ENCODE measurements at regions not wholly inside any gene's neighbourhood (a gene's known extent, or its start where the extent isn't known, plus 50 kb on each side); places are given as distances from the start of the nearest gene placed in this dataset.

DNA sequence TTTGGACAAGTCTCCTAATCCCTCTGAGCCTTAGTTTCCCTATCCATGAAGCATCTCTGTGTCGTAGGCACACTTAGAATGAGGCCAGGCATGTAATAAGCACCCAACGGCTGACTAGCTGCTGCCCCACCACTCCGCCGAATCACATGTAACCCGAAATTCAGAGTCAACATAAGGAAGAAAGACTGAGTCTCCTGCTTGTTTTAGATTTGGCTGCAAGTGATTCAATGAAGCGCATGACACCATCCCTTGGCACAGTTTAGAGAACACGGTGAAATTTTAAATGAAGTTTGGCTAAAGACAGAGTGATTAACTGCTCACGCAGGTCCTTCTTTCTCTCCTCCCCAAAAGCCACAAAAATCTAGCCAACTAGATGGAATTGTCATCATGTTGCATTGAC lies 279.2 kb downstream of the TLE3 start:
- TF ChIP-seq, protein P1, sequence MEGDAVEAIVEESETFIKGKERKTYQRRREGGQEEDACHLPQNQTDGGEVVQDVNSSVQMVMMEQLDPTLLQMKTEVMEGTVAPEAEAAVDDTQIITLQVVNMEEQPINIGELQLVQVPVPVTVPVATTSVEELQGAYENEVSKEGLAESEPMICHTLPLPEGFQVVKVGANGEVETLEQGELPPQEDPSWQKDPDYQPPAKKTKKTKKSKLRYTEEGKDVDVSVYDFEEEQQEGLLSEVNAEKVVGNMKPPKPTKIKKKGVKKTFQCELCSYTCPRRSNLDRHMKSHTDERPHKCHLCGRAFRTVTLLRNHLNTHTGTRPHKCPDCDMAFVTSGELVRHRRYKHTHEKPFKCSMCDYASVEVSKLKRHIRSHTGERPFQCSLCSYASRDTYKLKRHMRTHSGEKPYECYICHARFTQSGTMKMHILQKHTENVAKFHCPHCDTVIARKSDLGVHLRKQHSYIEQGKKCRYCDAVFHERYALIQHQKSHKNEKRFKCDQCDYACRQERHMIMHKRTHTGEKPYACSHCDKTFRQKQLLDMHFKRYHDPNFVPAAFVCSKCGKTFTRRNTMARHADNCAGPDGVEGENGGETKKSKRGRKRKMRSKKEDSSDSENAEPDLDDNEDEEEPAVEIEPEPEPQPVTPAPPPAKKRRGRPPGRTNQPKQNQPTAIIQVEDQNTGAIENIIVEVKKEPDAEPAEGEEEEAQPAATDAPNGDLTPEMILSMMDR (IDR thresholded peaks at IDR 0.05; ENCODE audit: partially characterized antibody, unreplicated experiment): no peak
- Mint-ChIP-seq H3K36me3 (ENCODE audit: unreplicated experiment) (no peaks in the 10 kb centered on the region), H3K9me3 (ENCODE audit: unreplicated experiment) (peaks cover 2% of the 10 kb centered on the region), H3K4me3 (ENCODE audit: unreplicated experiment) (no peak overlapping the region), H3K27me3 (ENCODE audit: unreplicated experiment) (peaks cover 2% of the 10 kb centered on the region), H3K27ac (ENCODE audit: unreplicated experiment) (no peak overlapping the region), H3K4me1 (ENCODE audit: low read depth, unreplicated experiment) (no peaks in the 10 kb centered on the region)
- no peak for DNase-seq

DNA sequence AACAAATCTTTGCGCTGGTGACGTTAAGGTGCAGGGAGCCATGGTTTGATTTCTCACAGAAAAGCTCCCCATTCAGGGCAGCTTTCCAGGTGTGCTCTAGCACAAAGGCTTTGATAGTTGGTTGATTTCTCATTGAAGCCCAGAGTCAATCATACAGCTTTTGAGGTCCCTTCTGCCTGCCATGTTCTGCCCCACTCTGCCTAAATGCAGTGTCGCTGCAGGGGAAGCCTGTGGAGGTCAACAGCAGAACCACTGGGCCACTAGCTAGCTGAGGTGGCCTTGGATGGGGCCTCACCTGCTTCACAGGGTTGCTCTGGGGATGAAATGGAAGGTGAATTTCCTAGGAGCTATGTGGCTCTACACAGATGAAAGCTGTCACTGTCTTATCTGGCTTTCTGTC lies 278.3 kb downstream of the TLE3 start:
- no peak overlapping the region for H3K27ac Mint-ChIP-seq (ENCODE audit: unreplicated experiment)

DNA sequence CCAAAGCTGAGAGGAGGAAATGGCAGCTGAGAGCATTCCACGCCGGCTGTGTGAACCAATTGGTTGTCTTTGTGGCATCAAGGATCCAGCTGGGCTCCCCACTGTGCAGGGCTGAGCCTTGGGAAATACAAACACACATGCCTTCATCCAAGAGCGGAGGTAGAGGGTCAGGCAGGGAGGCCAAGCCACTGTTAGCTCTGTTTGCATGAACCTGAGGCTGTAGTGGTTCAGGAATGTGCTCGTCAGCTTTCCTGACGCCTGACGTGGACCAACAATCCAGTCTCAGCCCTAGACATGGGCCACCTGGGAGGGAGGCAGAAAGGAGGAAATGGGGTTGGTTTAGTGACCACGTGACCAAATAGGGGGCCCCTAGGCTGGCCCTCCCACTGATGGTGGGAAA lies 276.9 kb downstream of the TLE3 start:
- no peaks in the 10 kb centered on the region for H3K36me3 Mint-ChIP-seq (ENCODE audit: unreplicated experiment)
- H3K27me3 Mint-ChIP-seq (ENCODE audit: unreplicated experiment): peaks cover 2% of the 10 kb centered on the region
- TF ChIP-seq, protein P1 (IDR thresholded peaks at IDR 0.05; ENCODE audit: partially characterized antibody, unreplicated experiment): no peak
- H3K27ac Mint-ChIP-seq (ENCODE audit: unreplicated experiment): no peak overlapping the region
- no peaks in the 10 kb centered on the region for H3K4me1 Mint-ChIP-seq (ENCODE audit: low read depth, unreplicated experiment)
- no peak for DNase-seq
- H3K9me3 Mint-ChIP-seq (ENCODE audit: unreplicated experiment): peaks cover 2% of the 10 kb centered on the region
- no peak overlapping the region for H3K4me3 Mint-ChIP-seq (ENCODE audit: unreplicated experiment)

More for the DNA sequence above, 278.3 kb downstream of the TLE3 start:
- no peak for DNase-seq
- Mint-ChIP-seq H3K27me3 (ENCODE audit: unreplicated experiment) (peaks cover under 1% of the 10 kb centered on the region), H3K4me3 (ENCODE audit: unreplicated experiment) (no peak overlapping the region), H3K9me3 (ENCODE audit: unreplicated experiment) (peaks cover 2% of the 10 kb centered on the region), H3K4me1 (ENCODE audit: low read depth, unreplicated experiment) (no peaks in the 10 kb centered on the region), H3K36me3 (ENCODE audit: unreplicated experiment) (no peaks in the 10 kb centered on the region)
- TF ChIP-seq, protein P1 (IDR thresholded peaks at IDR 0.05; ENCODE audit: partially characterized antibody, unreplicated experiment): no peak

DNA sequence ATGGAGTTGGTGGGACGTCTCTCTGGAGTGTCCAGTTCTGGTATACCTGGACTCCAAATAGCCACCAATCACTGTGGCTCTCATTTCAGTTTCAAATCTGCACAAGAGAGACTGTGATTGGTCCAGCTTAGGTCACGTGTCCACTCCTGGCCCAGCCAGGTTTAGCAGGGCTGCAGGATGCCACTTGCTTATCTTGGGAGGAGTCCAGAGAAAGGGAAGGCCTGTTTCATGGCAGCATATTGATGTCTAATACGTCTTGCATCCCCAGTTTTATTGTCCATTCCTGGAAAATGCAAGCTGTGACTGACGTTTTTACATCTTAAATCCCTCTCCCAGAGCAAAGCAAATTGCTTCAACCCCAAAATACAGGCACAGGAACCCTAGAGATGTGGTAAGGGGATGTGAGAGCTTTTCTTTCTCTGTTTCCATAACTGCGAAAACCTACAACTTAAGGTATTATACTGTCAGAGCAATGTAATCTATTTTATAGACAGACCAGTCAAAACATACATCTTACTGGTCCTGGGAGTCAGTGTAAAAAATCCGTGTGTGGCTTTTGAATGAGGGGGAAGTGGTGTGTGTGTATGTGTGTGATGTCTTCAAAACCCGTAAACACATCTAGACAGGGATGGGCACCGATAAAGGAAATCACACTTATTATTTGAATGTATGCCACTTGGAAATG lies 274.4 kb downstream of the TLE3 start:
- no peak overlapping the region for H3K27ac Mint-ChIP-seq (ENCODE audit: unreplicated experiment)
- H3K4me1 Mint-ChIP-seq (ENCODE audit: low read depth, unreplicated experiment): peaks cover 6% of the 10 kb centered on the region
- peaks cover 2% of the 10 kb centered on the region for H3K9me3 Mint-ChIP-seq (ENCODE audit: unreplicated experiment)
- TF ChIP-seq, protein P1 (IDR thresholded peaks at IDR 0.05; ENCODE audit: partially characterized antibody, unreplicated experiment): no peak
- no peak for DNase-seq
- no peaks in the 10 kb centered on the region for H3K36me3 Mint-ChIP-seq (ENCODE audit: unreplicated experiment)
- peaks cover 2% of the 10 kb centered on the region for H3K27me3 Mint-ChIP-seq (ENCODE audit: unreplicated experiment)
- no peak overlapping the region for H3K4me3 Mint-ChIP-seq (ENCODE audit: unreplicated experiment)

DNA sequence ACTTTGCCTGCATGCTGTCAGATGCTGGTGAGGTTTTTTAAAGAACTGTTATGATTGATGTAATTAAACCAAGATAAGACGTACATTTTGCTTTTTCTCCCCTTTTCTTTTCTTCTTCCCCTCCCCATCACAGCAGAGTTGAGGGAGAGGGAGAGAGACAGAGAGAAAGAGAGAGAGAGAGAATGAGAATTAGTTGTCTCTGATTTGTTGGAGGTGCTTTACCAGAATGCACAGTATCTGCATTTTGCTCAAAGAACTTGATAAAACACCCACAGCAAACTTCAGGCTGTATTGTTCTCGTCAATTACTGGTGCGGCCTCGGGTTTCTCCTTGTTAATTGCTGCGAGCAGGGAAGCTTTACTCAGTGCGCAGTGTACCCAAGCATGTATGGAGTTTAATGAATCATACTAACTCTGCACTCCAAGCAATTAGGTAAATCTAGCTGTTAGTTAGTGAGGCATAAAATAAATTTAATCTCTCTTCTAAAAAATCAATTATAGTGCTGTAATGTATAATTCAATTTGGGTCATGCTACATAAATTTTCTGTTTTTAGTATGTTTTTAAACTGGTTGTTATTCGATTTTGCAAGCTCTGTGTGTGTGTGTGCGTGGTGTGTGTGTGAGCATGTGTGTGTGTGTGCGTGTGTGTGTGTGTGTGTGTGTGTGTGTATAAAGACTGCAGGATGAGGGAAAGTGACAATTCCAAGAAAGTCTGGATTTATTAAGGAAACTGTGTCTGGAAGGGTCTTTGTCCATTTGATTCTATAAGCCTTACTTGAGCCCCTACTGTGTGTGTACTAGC lies 273.4 kb downstream of the TLE3 start:
- no peaks in the 10 kb centered on the region for H3K36me3 Mint-ChIP-seq (ENCODE audit: unreplicated experiment)
- no peak overlapping the region for H3K4me3 Mint-ChIP-seq (ENCODE audit: unreplicated experiment)
- H3K4me1 Mint-ChIP-seq (ENCODE audit: low read depth, unreplicated experiment): peaks cover 9% of the 10 kb centered on the region
- peaks cover 2% of the 10 kb centered on the region for H3K9me3 Mint-ChIP-seq (ENCODE audit: unreplicated experiment)
- H3K27me3 Mint-ChIP-seq (ENCODE audit: unreplicated experiment): peaks cover 2% of the 10 kb centered on the region
- TF ChIP-seq, protein P1 (IDR thresholded peaks at IDR 0.05; ENCODE audit: partially characterized antibody, unreplicated experiment): no peak
- H3K27ac Mint-ChIP-seq (ENCODE audit: unreplicated experiment): no peak overlapping the region
- no peak for DNase-seq

All from glutamatergic neuron (in vitro differentiated cells).